SU-DHL-6 (cell line): ENCODE measurements at regions not wholly inside any gene's neighbourhood (a gene's known extent, or its start where the extent isn't known, plus 50 kb on each side); places are given as distances from the start of the nearest gene placed in this dataset.

ENCODE experiments used
- CTCF ChIP-seq: fragments of 200-600 bp; sonication (generic); IDR thresholded peaks from one replicate; pipeline ENCODE4 v1.5.1; 2017; ENCODE audit warnings: antibody characterized with exemption, mild to moderate bottlenecking, low read length, moderate library complexity; ENCODE audit not compliant: insufficient read depth, poor library complexity, severe bottlenecking
- EZH2phosphoT487 ChIP-seq: fragments of 200-600 bp; sonication (generic), shearing (Covaris generic); conservative IDR thresholded peaks from 2 replicates; pipeline ENCODE4 v1.6.1; 2018; ENCODE audit warnings: mild to moderate bottlenecking, antibody characterized with exemption, low read length, moderate library complexity, mixed read lengths

- TF ChIP-seq CTCF (no peak), EZH2phosphoT487 (no peak)
Measured at GRCh38 chr4:178838776-178839175, 1396.5 kb upstream of the AGA start.
